Astrocyte (in vitro differentiated cells and primary cell): ENCODE measurements at regions not wholly inside any gene's neighbourhood (a gene's known extent, or its start where the extent isn't known, plus 50 kb on each side); places are given as distances from the start of the nearest gene placed in this dataset.
A peak's percentile ranks its signal among the peaks of the same experiment; 100 is the strongest.
"Not testable (repeated sequence)": the region's sequence is repeated elsewhere in the genome, so short reads cannot be mapped to it uniquely, and the experiment has no call there.

Source experiments
- DNase-seq: peaks from one replicate; pipeline ENCODE4 v3.0.0-alpha.2; 2010; ENCODE audit warnings: low read depth
- FAIRE-seq: peaks from 2 replicates; lab custom pipeline; 2011; peaks lifted over from hg19 to GRCh38; lab: Jason Lieb, UNC
- H2AFZ ChIP-seq: 2 replicates; pipeline ENCODE4 v1.6.0; 2012; ENCODE audit warnings: low read depth, low read length, inconsistent platforms
- H3K27ac ChIP-seq: 2 replicates; pipeline ENCODE4 v1.5.1; 2011; ENCODE audit warnings: low read depth, low read length, inconsistent platforms
- H3K27me3 ChIP-seq: 2 replicates; pipeline ENCODE4 v1.6.0; 2011; ENCODE audit warnings: low read length, inconsistent platforms; ENCODE audit not compliant: insufficient read depth
- H3K36me3 ChIP-seq: 2 replicates; pipeline ENCODE4 v1.5.1; 2011; ENCODE audit warnings: low read length, inconsistent platforms; ENCODE audit not compliant: insufficient read depth
- H3K4me1 ChIP-seq: 2 replicates; pipeline ENCODE4 v1.5.1; 2011; ENCODE audit warnings: low read length, inconsistent platforms; ENCODE audit not compliant: insufficient read depth
- H3K4me2 ChIP-seq: 2 replicates; pipeline ENCODE4 v1.6.0; 2012; ENCODE audit warnings: low read length, inconsistent platforms
- H3K4me3 ChIP-seq: 2 replicates; pipeline ENCODE4 v1.5.1; 2011; ENCODE audit warnings: low read depth, mild to moderate bottlenecking, low read length, inconsistent platforms; ENCODE audit not compliant: insufficient read depth
- H3K79me2 ChIP-seq: 2 replicates; pipeline ENCODE4 v1.6.0; 2012; ENCODE audit warnings: mild to moderate bottlenecking, low read length, inconsistent platforms; ENCODE audit not compliant: insufficient read depth
- H3K9ac ChIP-seq: 2 replicates; pipeline ENCODE4 v1.6.0; 2012; ENCODE audit warnings: mild to moderate bottlenecking, low read length, inconsistent platforms
- H3K9me3 ChIP-seq: 2 replicates; pipeline ENCODE4 v1.5.1; 2012; ENCODE audit warnings: low read depth, mild to moderate bottlenecking, low read length, inconsistent platforms; ENCODE audit not compliant: insufficient read depth
- H4K20me1 ChIP-seq: 2 replicates; pipeline ENCODE4 v1.6.0; 2012; ENCODE audit warnings: low read length, inconsistent platforms; ENCODE audit not compliant: insufficient read depth
- H3K27ac Mint-ChIP-seq: one replicate; pipeline ENCODE4 v1.8.0; 2021; ENCODE audit warnings: mild to moderate bottlenecking, mixed read lengths; ENCODE audit not compliant: unreplicated experiment
- H3K27me3 Mint-ChIP-seq: one replicate; pipeline ENCODE4 v1.8.0; 2021; ENCODE audit warnings: low read depth, mixed read lengths; ENCODE audit not compliant: unreplicated experiment
- H3K36me3 Mint-ChIP-seq: one replicate; pipeline ENCODE4 v1.8.0; 2021; ENCODE audit warnings: low read depth, mixed read lengths; ENCODE audit not compliant: unreplicated experiment
- H3K4me1 Mint-ChIP-seq: one replicate; pipeline ENCODE4 v1.8.0; 2021; ENCODE audit warnings: low read depth, mixed read lengths; ENCODE audit not compliant: unreplicated experiment
- H3K4me3 Mint-ChIP-seq: one replicate; pipeline ENCODE4 v1.8.0; 2021; ENCODE audit warnings: mild to moderate bottlenecking, moderate library complexity, mixed read lengths; ENCODE audit not compliant: unreplicated experiment
- H3K9me3 Mint-ChIP-seq: one replicate; pipeline ENCODE4 v1.8.0; 2021; ENCODE audit warnings: mild to moderate bottlenecking, mixed read lengths; ENCODE audit not compliant: unreplicated experiment
- CTCF ChIP-seq: IDR thresholded peaks from 2 replicates; pipeline ENCODE4 v1.5.1; 2011; ENCODE audit warnings: low read depth, mild to moderate bottlenecking, inconsistent platforms, low read length, moderate library complexity; ENCODE audit not compliant: insufficient read depth
- EZH2 ChIP-seq: IDR thresholded peaks from 2 replicates; pipeline ENCODE4 v1.6.1; 2012; ENCODE audit warnings: mild to moderate bottlenecking, low read length, inconsistent platforms; ENCODE audit not compliant: insufficient read depth

GRCh38 chr13:24931450-24932251, 164.3 kb upstream of the PABPC3 start:
- TF ChIP-seq EZH2 = peak; percentile 64
- TF ChIP-seq CTCF = no peak
- no peaks in the 10 kb centered on the region for H3K9me3 Mint-ChIP-seq
- H3K27me3 Mint-ChIP-seq = peaks cover 21% of the 10 kb centered on the region
- H3K4me1 ChIP-seq = no peaks in the 10 kb centered on the region
- H3K36me3 Mint-ChIP-seq = no peaks in the 10 kb centered on the region
- H3K27ac Mint-ChIP-seq = no peak overlapping the region
- no peak overlapping the region for H3K9ac ChIP-seq
- no peak overlapping the region for H3K4me3 ChIP-seq
- H3K4me1 Mint-ChIP-seq = peaks cover 4% of the 10 kb centered on the region
- no peaks in the 10 kb centered on the region for H3K79me2 ChIP-seq
- H3K9me3 ChIP-seq = no peaks in the 10 kb centered on the region
- H4K20me1 ChIP-seq = no peaks in the 10 kb centered on the region
- H3K4me3 Mint-ChIP-seq = peak overlapping the region; percentile 62
- no peak overlapping the region for H3K27ac ChIP-seq
- no peak overlapping the region for H2AFZ ChIP-seq
- H3K27me3 ChIP-seq = peaks cover 28% of the 10 kb centered on the region
- no peaks in the 10 kb centered on the region for H3K36me3 ChIP-seq
- no peak for DNase-seq
- H3K4me2 ChIP-seq = peak overlapping the region; percentile 71
- FAIRE-seq = no peak

GRCh38 chr13:24933106-24934023, 162.6 kb upstream of the PABPC3 start:
- not testable (repeated sequence) for H3K27ac Mint-ChIP-seq, H3K4me3 Mint-ChIP-seq, H3K9me3 ChIP-seq, FAIRE-seq, H3K79me2 ChIP-seq, H3K36me3 Mint-ChIP-seq, H4K20me1 ChIP-seq, DNase-seq, H3K27ac ChIP-seq, H2AFZ ChIP-seq, H3K36me3 ChIP-seq, H3K4me2 ChIP-seq, H3K9me3 Mint-ChIP-seq, H3K4me1 ChIP-seq, H3K9ac ChIP-seq, H3K4me3 ChIP-seq, H3K4me1 Mint-ChIP-seq
- peaks cover 21% of the 10 kb centered on the region for H3K27me3 Mint-ChIP-seq
- peaks cover 23% of the 10 kb centered on the region for H3K27me3 ChIP-seq

GRCh38 chr13:24934024-24934385, 161.9 kb upstream of the PABPC3 start:
- not testable (repeated sequence) for H2AFZ ChIP-seq, H3K4me3 Mint-ChIP-seq, H3K4me1 Mint-ChIP-seq, H3K36me3 Mint-ChIP-seq, H3K27ac ChIP-seq, FAIRE-seq, H3K27ac Mint-ChIP-seq, H3K9me3 ChIP-seq, H3K4me2 ChIP-seq, DNase-seq, H3K79me2 ChIP-seq, H3K4me1 ChIP-seq, H4K20me1 ChIP-seq, H3K36me3 ChIP-seq, H3K4me3 ChIP-seq, H3K9ac ChIP-seq, H3K9me3 Mint-ChIP-seq
- peaks cover 21% of the 10 kb centered on the region for H3K27me3 Mint-ChIP-seq
- peaks cover 23% of the 10 kb centered on the region for H3K27me3 ChIP-seq
